GM12891 (cell line): ENCODE measurements at regions not wholly inside any gene's neighbourhood (a gene's known extent, or its start where the extent isn't known, plus 50 kb on each side); places are given as distances from the start of the nearest gene placed in this dataset.

ENCODE experiments used
- POLR2AphosphoS5 ChIP-seq: IDR thresholded peaks from 2 replicates; pipeline ENCODE4 v1.6.1; 2011; ENCODE audit warnings: low read depth, low read length, control low read depth
- POU2F2 ChIP-seq: IDR thresholded peaks from 2 replicates; pipeline ENCODE4 v1.6.1; 2011; ENCODE audit warnings: low read depth, mild to moderate bottlenecking, control low read depth, low read length, moderate library complexity
- TAF1 ChIP-seq: IDR thresholded peaks from 2 replicates; pipeline ENCODE4 v1.6.1; 2011; ENCODE audit warnings: low read depth, low read length, control low read depth

DNA sequence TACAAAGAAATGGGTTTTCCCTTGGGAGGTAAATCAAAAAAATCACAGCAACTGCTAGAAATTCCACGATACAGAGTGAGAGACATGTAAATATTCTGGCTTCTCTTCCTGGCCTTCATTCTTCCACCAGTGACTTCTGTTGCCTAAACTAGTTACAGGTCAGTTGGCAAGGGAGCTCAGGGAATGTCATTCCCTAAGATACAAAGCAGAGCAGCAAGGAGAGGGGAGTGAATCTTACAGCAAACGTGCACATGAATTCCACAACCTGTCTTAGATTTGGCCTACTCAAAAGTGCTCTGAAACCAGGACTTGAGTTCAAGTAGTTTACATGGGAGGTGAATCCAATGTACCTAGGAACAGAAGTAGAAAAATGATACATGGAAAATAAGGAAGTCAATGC lies 445.3 kb upstream of the LRRC7 start:
- TF ChIP-seq TAF1 (no peak), POLR2AphosphoS5 (no peak), POU2F2 (no peak)
